ENCODE measurements at regions not wholly inside any gene's neighbourhood (a gene's known extent, or its start where the extent isn't known, plus 50 kb on each side); places are given as distances from the start of the nearest gene placed in this dataset.

GRCh38 chr3:168205451-168205850 lies 109.7 kb upstream of the GOLIM4 start (continued):
- TF ChIP-seq TAF1 (IDR thresholded peaks at IDR 0.05; ENCODE audit: borderline replicate concordance, low read depth, low read length) (no peak), ZBTB33 (IDR thresholded peaks at IDR 0.05; ENCODE audit: borderline replicate concordance, low read depth) (no peak), GATA2 (CRISPR knock-in tag; IDR thresholded peaks at IDR 0.05) (no peak), POLR2AphosphoS5 (IDR thresholded peaks at IDR 0.05; ENCODE audit: low read depth, low read length) (no peak), SIN3A (IDR thresholded peaks at IDR 0.05; ENCODE audit: borderline replicate concordance, low read depth, low read length) (no peak), SMC3 (IDR thresholded peaks at IDR 0.05; ENCODE audit: low read depth, low read length) (no peak), NRF1 (IDR thresholded peaks at IDR 0.05; ENCODE audit: low read depth, low read length) (no peak), RFX5 (IDR thresholded peaks at IDR 0.05; ENCODE audit: low read length) (no peak), NFIC (IDR thresholded peaks at IDR 0.05; ENCODE audit: borderline replicate concordance) (no peak), TCF12 (IDR thresholded peaks at IDR 0.05) (no peak)
- TF ChIP-seq, protein P1, sequence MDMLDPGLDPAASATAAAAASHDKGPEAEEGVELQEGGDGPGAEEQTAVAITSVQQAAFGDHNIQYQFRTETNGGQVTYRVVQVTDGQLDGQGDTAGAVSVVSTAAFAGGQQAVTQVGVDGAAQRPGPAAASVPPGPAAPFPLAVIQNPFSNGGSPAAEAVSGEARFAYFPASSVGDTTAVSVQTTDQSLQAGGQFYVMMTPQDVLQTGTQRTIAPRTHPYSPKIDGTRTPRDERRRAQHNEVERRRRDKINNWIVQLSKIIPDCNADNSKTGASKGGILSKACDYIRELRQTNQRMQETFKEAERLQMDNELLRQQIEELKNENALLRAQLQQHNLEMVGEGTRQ (IDR thresholded peaks at IDR 0.05; ENCODE audit: borderline replicate concordance, low read depth, low read length): no peak

DNA sequence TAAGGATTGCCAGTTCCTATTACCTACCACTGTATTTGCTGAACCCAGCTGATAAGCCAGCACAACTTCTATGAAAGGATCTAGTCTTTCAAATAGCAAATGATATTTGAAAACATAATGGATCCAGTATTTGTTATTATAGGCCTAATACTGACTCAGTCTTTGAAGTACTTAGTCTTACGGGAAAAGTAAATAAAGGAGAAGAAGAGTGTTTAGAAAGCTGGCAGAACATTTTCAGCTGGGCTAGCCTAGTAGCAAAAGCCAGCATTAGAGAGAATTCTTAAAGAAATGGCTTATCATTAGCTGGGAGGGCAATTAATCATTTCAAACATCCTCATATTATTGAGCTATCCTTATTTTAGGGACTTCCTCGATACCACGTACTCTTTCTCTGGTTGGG lies 101.4 kb upstream of the GOLIM4 start:
- H3K4me1 ChIP-seq (ENCODE audit: control insufficient read depth in 1 of 2, insufficient read depth in 2 of 2, low read depth in 1 of 2, low read length in 1 of 2): no peaks in the 10 kb centered on the region
- no peaks in the 10 kb centered on the region for H3K9me3 ChIP-seq
- no peak overlapping the region for H2AFZ ChIP-seq (ENCODE audit: low read depth)
- no peak overlapping the region for H3K4me2 ChIP-seq
- H3K27ac ChIP-seq (ENCODE audit: low read depth in 2 of 2, low read length in 1 of 2): no peak overlapping the region
- H3K27me3 ChIP-seq (ENCODE audit: insufficient read depth): no peaks in the 10 kb centered on the region; the same call in 1 of the 2 replicates
- H3F3A ChIP-seq (replicated peaks; ENCODE audit: insufficient read depth): no peaks in the 10 kb centered on the region
- H3K4me3 ChIP-seq (ENCODE audit: low read depth in 2 of 2, low read length in 1 of 2): no peak overlapping the region
- ChIA-PET CTCF (interaction anchor here (0.7 to 1.8 kb wide), 2 partner anchors 14 to 650 kb away, joined by 3 to 7 read pairs; no protein-coding TSS in a partner anchor), POLR2A (no interaction called here)
- no peaks in the 10 kb centered on the region for H3K36me3 ChIP-seq (replicated peaks in 1 of 2; ENCODE audit: control insufficient read depth in 1 of 2, insufficient read depth in 2 of 2, low read length in 1 of 2)
- TF ChIP-seq RAD21 (IDR thresholded peaks at IDR 0.05; ENCODE audit: low read length) (no peak), GATA2 (CRISPR knock-in tag; IDR thresholded peaks at IDR 0.05) (no peak), YY1 (IDR thresholded peaks at IDR 0.05; ENCODE audit: low read depth) (no peak), SIN3A (IDR thresholded peaks at IDR 0.05; ENCODE audit: borderline replicate concordance, low read depth, low read length) (no peak), NRF1 (IDR thresholded peaks at IDR 0.05; ENCODE audit: low read depth, low read length) (no peak), RCOR1 (IDR thresholded peaks at IDR 0.05; ENCODE audit: low read length) (no peak), MXI1 (IDR thresholded peaks at IDR 0.05; ENCODE audit: low read depth, low read length) (no peak), TEAD4 (IDR thresholded peaks at IDR 0.05; ENCODE audit: borderline replicate concordance, insufficient read depth) (no peak), RFX5 (IDR thresholded peaks at IDR 0.05; ENCODE audit: low read length) (no peak), JUND (IDR thresholded peaks at IDR 0.05) (no peak), FOXM1 (IDR thresholded peaks at IDR 0.05; ENCODE audit: low read depth) (no peak), EZH2phosphoT487 (IDR thresholded peaks at IDR 0.05; ENCODE audit: borderline replicate concordance, low read depth) (no peak), TAF1 (IDR thresholded peaks at IDR 0.05; ENCODE audit: borderline replicate concordance, low read depth, low read length) (no peak), FOXJ3 (CRISPR knock-in tag; IDR thresholded peaks at IDR 0.05) (no peak), GABPA (IDR thresholded peaks at IDR 0.05; ENCODE audit: low read depth) (no peak)
- TF ChIP-seq, protein P2, sequence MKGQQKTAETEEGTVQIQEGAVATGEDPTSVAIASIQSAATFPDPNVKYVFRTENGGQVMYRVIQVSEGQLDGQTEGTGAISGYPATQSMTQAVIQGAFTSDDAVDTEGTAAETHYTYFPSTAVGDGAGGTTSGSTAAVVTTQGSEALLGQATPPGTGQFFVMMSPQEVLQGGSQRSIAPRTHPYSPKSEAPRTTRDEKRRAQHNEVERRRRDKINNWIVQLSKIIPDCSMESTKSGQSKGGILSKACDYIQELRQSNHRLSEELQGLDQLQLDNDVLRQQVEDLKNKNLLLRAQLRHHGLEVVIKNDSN (IDR thresholded peaks at IDR 0.05; ENCODE audit: borderline replicate concordance, low read depth): no peak
- TF ChIP-seq, protein P3, sequence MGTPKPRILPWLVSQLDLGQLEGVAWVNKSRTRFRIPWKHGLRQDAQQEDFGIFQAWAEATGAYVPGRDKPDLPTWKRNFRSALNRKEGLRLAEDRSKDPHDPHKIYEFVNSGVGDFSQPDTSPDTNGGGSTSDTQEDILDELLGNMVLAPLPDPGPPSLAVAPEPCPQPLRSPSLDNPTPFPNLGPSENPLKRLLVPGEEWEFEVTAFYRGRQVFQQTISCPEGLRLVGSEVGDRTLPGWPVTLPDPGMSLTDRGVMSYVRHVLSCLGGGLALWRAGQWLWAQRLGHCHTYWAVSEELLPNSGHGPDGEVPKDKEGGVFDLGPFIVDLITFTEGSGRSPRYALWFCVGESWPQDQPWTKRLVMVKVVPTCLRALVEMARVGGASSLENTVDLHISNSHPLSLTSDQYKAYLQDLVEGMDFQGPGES (IDR thresholded peaks at IDR 0.05; ENCODE audit: low read depth, low read length): no peak
- TF ChIP-seq, protein P4, sequence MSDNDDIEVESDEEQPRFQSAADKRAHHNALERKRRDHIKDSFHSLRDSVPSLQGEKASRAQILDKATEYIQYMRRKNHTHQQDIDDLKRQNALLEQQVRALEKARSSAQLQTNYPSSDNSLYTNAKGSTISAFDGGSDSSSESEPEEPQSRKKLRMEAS (IDR thresholded peaks at IDR 0.05; ENCODE audit: low read depth): no peak
- H3K79me2 ChIP-seq (ENCODE audit: insufficient read depth): no peaks in the 10 kb centered on the region
- no peak for DNase-seq
- H4K20me1 ChIP-seq (ENCODE audit: insufficient read depth): no peaks in the 10 kb centered on the region
- H3K9me2 ChIP-seq: no peaks in the 10 kb centered on the region
- H3K9ac ChIP-seq: no peak overlapping the region
- 74% methylated on average over 3 of the region's 3 CpGs for WGBS (ENCODE audit: low lambda C conversion rate)

Data from SK-N-SH (cell line).